Epithelial cell of esophagus (primary cell): ENCODE measurements at regions not wholly inside any gene's neighbourhood (a gene's known extent, or its start where the extent isn't known, plus 50 kb on each side); places are given as distances from the start of the nearest gene placed in this dataset.

Experiments
- DNase-seq: peaks from one replicate; pipeline ENCODE4 v3.0.0; 2010; ENCODE audit warnings: low read depth
- H3K4me3 ChIP-seq: 2 replicates; pipeline ENCODE4 v1.5.1; 2011; ENCODE audit warnings: mild to moderate bottlenecking, low read length, control low read depth
- CTCF ChIP-seq: IDR thresholded peaks from 2 replicates; pipeline ENCODE4 v1.5.1; 2011; ENCODE audit warnings: low read depth, mild to moderate bottlenecking, low read length, control low read depth, inconsistent platforms; ENCODE audit not compliant: insufficient read depth; ENCODE audit errors: missing control alignments

GRCh38 chr22:27630754-27631153 is 170.8 kb downstream of the MN1 start:
- DNase-seq = no peak
- H3K4me3 ChIP-seq = no peak overlapping the region
- no peak for TF ChIP-seq CTCF

GRCh38 chr22:27631641-27632040 is 169.9 kb downstream of the MN1 start:
- no peak for DNase-seq
- no peak for TF ChIP-seq CTCF
- no peak overlapping the region for H3K4me3 ChIP-seq

DNA sequence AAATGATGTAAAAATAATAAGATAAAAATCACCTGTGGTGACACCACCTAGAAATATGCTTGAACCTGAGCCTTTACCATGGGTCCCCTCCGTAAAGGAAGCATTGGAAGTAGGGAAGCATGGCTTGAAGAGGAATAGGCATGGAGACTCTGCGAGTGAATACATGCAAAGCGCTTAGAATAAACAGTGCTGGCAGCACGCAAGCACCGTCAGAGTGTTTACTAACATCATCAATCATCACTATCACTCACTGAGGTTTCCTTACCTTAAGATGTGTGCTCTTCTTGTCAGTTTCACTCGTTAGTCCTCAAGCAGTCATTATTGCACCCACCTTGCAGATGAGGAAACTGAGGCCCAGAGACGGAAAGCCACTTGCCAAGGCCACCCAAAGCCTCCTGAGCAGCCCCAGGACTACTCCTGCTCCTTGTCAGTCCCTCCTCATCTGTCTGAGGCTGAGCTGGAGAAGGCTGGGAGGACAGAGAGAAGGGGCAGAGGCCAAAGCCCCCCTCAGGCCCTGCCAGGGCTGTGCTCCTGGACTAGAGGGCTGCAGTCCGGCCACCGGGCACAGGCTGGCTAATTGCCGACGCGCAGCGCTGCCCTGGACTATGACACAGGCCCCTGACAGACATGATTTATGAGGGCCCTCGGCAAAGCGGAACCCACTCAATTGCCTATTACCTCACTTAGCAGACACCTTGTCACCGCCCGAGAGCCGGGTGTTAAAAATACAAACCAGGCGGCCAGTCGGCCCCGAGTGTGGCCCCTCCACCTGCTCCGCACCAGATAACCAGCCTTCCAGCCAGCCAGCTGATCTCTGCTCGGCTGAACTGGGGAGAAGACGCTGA is 168.9 kb downstream of the MN1 start:
- no peak for TF ChIP-seq CTCF
- no peak overlapping the region for H3K4me3 ChIP-seq
- peak; percentile 78 for DNase-seq

DNA sequence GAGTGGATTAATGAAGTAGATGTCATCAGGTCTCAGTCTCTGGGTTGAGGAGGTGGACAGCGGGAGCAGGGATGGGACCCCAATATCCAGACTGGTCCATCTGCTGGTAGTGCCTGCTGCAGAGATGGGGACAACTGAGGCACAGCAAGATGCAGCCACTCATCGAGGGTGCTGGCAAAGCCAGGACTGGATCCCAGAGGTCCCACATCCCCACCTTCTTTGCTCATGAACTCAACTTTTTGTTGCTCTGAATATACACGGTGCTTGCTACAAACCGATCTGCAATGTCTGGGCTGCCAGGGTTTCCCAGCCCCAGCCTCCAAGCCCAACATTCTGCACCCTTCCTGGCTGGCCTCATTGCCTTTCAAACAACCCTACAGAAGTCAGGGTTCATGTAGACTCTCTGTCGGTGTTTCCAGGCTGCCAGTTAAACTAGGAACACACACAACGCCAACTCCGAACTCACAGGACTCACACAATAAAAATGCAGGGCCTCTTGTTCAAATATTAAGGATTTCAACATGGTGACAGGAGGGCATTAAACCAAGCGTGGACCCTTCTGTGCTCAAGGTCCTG is 168.2 kb downstream of the MN1 start:
- no peak for DNase-seq
- no peak for TF ChIP-seq CTCF
- no peak overlapping the region for H3K4me3 ChIP-seq

DNA sequence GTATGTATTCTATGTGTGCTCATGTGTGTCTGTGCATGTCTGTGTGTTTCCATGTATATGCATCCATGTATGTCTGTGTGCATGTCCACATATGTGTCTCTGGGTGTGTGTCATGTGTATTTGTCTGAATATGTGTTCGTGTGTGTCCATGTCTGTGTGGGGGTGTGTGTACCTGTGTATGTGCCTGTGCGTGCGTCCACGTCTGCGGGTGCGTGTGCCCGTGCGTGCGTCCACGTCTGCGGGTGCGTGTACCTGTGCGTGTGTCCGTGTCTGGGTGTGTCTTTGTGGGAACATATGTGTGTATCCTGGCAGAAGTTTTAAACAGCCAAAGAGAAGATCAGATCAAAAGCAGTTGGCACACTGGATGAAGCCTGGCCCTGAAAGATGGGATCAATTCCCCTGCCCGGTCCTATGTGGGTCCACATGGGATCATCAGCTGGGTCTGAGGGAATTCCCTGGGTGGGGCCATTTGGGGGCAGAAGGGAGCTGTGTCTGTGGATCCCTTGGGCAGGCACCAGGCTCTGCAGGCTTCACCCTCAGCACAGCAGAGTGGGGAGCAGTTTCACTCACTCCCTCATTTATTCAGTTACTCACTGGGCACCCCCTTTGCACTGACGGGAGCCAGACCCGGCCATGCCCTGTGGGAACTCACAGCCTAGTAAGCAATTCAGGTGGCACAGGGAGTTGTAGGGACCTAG is 167.4 kb downstream of the MN1 start:
- no peak for TF ChIP-seq CTCF
- no peak for DNase-seq
- no peak overlapping the region for H3K4me3 ChIP-seq

DNA sequence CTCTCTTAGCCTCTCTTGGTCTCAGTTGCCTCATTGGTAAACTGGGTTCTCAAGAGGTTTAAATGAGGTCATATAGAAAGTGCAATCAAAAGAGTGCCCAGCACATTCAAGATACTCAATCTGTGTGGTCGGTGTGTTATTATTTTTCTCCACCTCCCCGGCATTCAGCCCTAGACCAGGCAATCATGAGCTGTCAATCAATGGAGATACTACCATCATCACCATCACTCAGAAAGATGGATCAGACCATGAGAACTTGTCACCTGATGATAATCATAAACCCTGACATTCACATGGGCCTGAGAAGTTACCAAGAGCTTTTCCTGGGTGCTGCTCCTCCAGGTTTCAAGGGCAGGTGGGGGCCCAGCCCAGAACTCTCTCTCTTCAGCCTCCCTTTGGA is 166.1 kb downstream of the MN1 start:
- no peak overlapping the region for H3K4me3 ChIP-seq
- no peak for TF ChIP-seq CTCF
- DNase-seq = no peak
